Gastroesophageal sphincter (tissue), 3 donors: ENCODE measurements at regions not wholly inside any gene's neighbourhood (a gene's known extent, or its start where the extent isn't known, plus 50 kb on each side); places are given as distances from the start of the nearest gene placed in this dataset.
"Not testable (repeated sequence)": the region's sequence is repeated elsewhere in the genome, so short reads cannot be mapped to it uniquely, and the experiment has no call there.

Experiments used
- CTCF ChIP-seq, 4 experiments: fragments of 200-600 bp in 2 of 4; fragments of 450-650 bp in 2 of 4; sonication (generic) in 1 of 4; IDR thresholded peaks; one replicate each; pipeline ENCODE4 v1.5.1; 2017 to 2019; ENCODE audit warnings: antibody characterized with exemption in 4 of 4, mild to moderate bottlenecking in 2 of 4, moderate library complexity in 2 of 4
- POLR2A ChIP-seq, 2 donors: fragments of 450-650 bp; IDR thresholded peaks; one replicate each; pipeline ENCODE4 v1.6.1; 2017; ENCODE audit warnings: antibody characterized with exemption in 2 of 2, mild to moderate bottlenecking in 2 of 2, moderate library complexity in 1 of 2

- TF ChIP-seq CTCF, POLR2A (IDR thresholded peaks at IDR 0.05): not testable (repeated sequence)
These were observed 133.6 kb downstream of the SPIN4 start for GRCh38 chrX:63217549-63217948.
